NCI-H526 (cell line): ENCODE measurements at regions not wholly inside any gene's neighbourhood (a gene's known extent, or its start where the extent isn't known, plus 50 kb on each side); places are given as distances from the start of the nearest gene placed in this dataset.

Experiments used
- DNase-seq, 2 experiments: peaks; one replicate each; lab custom pipeline; 2025; lab: John Stamatoyannopoulos, UW

GRCh38 chr18:38487521-38487920 lies 921.9 kb upstream of the CELF4 start:
- DNase-seq, result no peak

GRCh38 chr18:38483326-38483725 lies 917.7 kb upstream of the CELF4 start:
- no peak for DNase-seq

- peak; percentile 3 to 33 for DNase-seq
These were observed 916.0 kb upstream of the CELF4 start for GRCh38 chr18:38481576-38481975.

- DNase-seq, result no peak
These were observed 910.1 kb upstream of the CELF4 start for GRCh38 chr18:38475686-38476085.

- no peak for DNase-seq
These were observed 907.9 kb upstream of the CELF4 start for GRCh38 chr18:38473535-38473934.

GRCh38 chr18:38470421-38470820 lies 904.8 kb upstream of the CELF4 start:
- DNase-seq, result no peak

- DNase-seq, result no peak
These were observed 900.8 kb upstream of the CELF4 start for GRCh38 chr18:38466426-38466825.

- DNase-seq, result no peak
These were observed 898.4 kb upstream of the CELF4 start for GRCh38 chr18:38464024-38464423.

GRCh38 chr18:38460657-38461056 lies 895.1 kb upstream of the CELF4 start:
- no peak for DNase-seq

- DNase-seq, result no peak
These were observed 893.8 kb upstream of the CELF4 start for GRCh38 chr18:38459131-38459994.

GRCh38 chr18:38458698-38459097 lies 893.1 kb upstream of the CELF4 start:
- no peak for DNase-seq

GRCh38 chr18:38456253-38456652 lies 890.7 kb upstream of the CELF4 start:
- no peak for DNase-seq

- no peak for DNase-seq
These were observed 889.3 kb upstream of the CELF4 start for GRCh38 chr18:38454764-38455469.

GRCh38 chr18:38453880-38454279 lies 888.3 kb upstream of the CELF4 start:
- DNase-seq, result no peak

- no peak for DNase-seq
These were observed 885.3 kb upstream of the CELF4 start for GRCh38 chr18:38450876-38451275.

GRCh38 chr18:38445804-38446145 lies 880.2 kb upstream of the CELF4 start:
- DNase-seq, result no peak

GRCh38 chr18:38444971-38445803 lies 879.6 kb upstream of the CELF4 start:
- DNase-seq, result no peak

GRCh38 chr18:38427736-38428135 lies 862.1 kb upstream of the CELF4 start:
- no peak for DNase-seq

- peak; percentile 0 to 7 for DNase-seq
These were observed 861.6 kb upstream of the CELF4 start for GRCh38 chr18:38427234-38427633.

- DNase-seq, result no peak
These were observed 856.4 kb upstream of the CELF4 start for GRCh38 chr18:38421872-38422615.

GRCh38 chr18:38421021-38421420 lies 855.4 kb upstream of the CELF4 start:
- no peak for DNase-seq

- DNase-seq, result no peak
These were observed 855.0 kb upstream of the CELF4 start for GRCh38 chr18:38420611-38421010.
